Astrocyte of the spinal cord (primary cell): ENCODE measurements at regions not wholly inside any gene's neighbourhood (a gene's known extent, or its start where the extent isn't known, plus 50 kb on each side); places are given as distances from the start of the nearest gene placed in this dataset.

ENCODE experiments used
- DNase-seq: peaks from one replicate; pipeline ENCODE4 v3.0.0; 2011; ENCODE audit warnings: low read depth, low spot score
- H3K4me3 ChIP-seq: 2 replicates; pipeline ENCODE4 v1.5.1; 2011; ENCODE audit warnings: low read depth, mild to moderate bottlenecking, low read length, moderate library complexity
- CTCF ChIP-seq: IDR thresholded peaks from 2 replicates; pipeline ENCODE4 v1.5.1; 2012; ENCODE audit warnings: low read depth, mild to moderate bottlenecking, low read length, inconsistent platforms
- in situ Hi-C: cut with HindIII; loops from 2 replicates; pipeline ENCODE4 v1.10.0; 2017; ENCODE audit warnings: low sequenced_read_pairs

DNA sequence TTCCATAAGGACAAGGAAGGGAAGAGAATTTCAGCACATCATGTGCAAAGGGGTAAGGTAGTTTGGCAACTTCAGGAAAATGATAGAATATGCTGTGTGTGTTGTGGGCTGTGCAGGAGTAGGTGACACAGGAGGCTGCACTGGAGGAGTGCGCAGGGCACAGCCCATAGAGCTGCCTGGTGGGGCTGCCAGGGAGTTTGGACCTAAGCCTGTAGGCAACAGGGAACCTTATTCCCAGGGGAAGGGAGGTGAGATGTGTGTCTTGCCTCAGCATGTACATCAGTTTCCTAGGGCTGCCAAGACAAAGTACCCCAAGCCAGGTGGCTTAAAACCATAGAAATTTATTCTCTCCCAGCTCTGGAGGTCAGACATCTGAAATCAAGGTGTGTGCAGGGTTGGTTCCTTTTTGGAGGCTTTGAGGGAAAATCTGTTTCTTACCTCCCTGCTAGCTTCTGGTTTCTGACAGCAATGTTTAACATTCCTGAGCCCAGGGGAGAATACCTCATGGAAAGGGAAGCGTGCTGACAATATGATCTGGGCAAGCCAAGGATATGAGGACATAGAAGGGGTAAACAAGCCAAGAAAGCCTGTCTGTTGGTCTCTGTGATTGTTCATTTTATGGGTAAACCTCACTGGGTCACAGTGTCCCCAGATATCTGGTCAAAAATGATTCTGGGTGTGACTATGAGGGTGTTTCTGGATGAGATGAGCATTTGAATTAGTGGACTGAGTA, 174.0 kb upstream of the NTF3 start:
- no peak overlapping the region for H3K4me3 ChIP-seq
- DNase-seq, result no peak
- no peak for TF ChIP-seq CTCF
- in situ Hi-C loops, result no loop called here

- in situ Hi-C loops, result no loop called here
- no peak overlapping the region for H3K4me3 ChIP-seq
- TF ChIP-seq CTCF, result no peak
- peak; percentile 32 for DNase-seq
Measured at GRCh38 chr12:5258498-5258897, 173.4 kb upstream of the NTF3 start.

DNA sequence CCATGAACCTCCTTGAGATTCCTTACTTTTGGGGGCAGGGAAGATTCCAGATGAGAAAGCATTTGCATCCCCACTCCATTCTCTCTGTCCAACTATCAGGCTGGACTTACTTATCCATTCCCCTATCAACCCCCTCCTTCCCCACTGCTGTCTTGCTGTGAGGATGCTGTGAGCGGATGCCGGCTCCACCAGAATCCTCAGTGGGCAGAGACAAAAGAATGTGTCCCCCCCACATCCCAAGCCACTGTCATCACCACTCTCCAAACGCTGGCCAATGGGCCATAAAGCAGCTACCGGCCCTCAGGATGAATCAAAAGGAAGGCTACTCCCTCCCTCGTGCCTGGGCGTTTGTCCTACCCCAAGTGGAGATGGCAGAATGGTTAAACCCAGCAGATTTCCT, 173.0 kb upstream of the NTF3 start:
- no peak for DNase-seq
- no peak for TF ChIP-seq CTCF
- in situ Hi-C loops, result no loop called here
- H3K4me3 ChIP-seq, result no peak overlapping the region

- in situ Hi-C loops, result no loop called here
- H3K4me3 ChIP-seq, result no peak overlapping the region
- peak; percentile 33 for DNase-seq
- no peak for TF ChIP-seq CTCF
Measured at GRCh38 chr12:5259523-5259922, 172.4 kb upstream of the NTF3 start.

DNA sequence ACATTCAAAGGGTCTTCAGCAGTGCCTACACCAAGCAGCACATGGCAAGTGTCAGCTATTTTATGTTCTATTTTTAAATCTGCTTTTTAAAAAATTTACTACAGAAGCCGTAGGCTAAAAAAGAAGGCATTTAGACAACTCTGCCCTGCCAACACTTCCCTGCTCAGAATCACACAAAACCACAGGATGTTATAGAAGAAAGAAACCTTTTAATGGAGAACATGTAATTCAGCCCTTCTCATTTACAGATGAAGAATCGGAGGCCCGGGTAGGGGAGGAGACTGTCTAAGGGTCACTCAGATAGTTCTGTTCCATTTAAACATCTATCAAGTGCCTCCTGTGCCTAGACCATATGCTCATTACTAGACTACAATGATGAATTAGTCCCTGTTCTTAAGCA, 171.8 kb upstream of the NTF3 start:
- H3K4me3 ChIP-seq, result no peak overlapping the region
- DNase-seq, result peak; percentile 17
- in situ Hi-C loops, result no loop called here
- no peak for TF ChIP-seq CTCF

GRCh38 chr12:5260591-5261086, 171.3 kb upstream of the NTF3 start:
- in situ Hi-C loops, result no loop called here
- no peak for TF ChIP-seq CTCF
- no peak overlapping the region for H3K4me3 ChIP-seq
- DNase-seq, result no peak
